IPS DF 6.9 (cell line): ENCODE measurements at regions not wholly inside any gene's neighbourhood (a gene's known extent, or its start where the extent isn't known, plus 50 kb on each side); places are given as distances from the start of the nearest gene placed in this dataset.
"Not testable (repeated sequence)": the region's sequence is repeated elsewhere in the genome, so short reads cannot be mapped to it uniquely, and the experiment has no call there.

Experiments
- DNase-seq: peaks from one replicate; pipeline ENCODE4 v3.0.0-alpha.2; 2013; ENCODE audit warnings: low read depth, low spot score
- H3K27ac ChIP-seq: one replicate; pipeline ENCODE4 v1.5.1; 2013; ENCODE audit warnings: low read length, control low read depth
- H3K27me3 ChIP-seq: 2 replicates; pipeline ENCODE4 v1.6.1; 2013; ENCODE audit warnings: mild to moderate bottlenecking, low read length; ENCODE audit not compliant: control insufficient read depth, insufficient read depth
- H3K36me3 ChIP-seq: 2 replicates; pipeline ENCODE4 v1.6.1; 2013; ENCODE audit warnings: low read length; ENCODE audit not compliant: control insufficient read depth, insufficient read depth
- H3K4me1 ChIP-seq: 2 replicates; pipeline ENCODE4 v1.6.1; 2013; ENCODE audit warnings: low read length; ENCODE audit not compliant: control insufficient read depth, insufficient read depth
- H3K4me3 ChIP-seq: 2 replicates; pipeline ENCODE4 v1.5.1; 2013; ENCODE audit warnings: mild to moderate bottlenecking, low read length
- H3K9me3 ChIP-seq: 2 replicates; pipeline ENCODE4 v1.6.1; 2013; ENCODE audit warnings: low read length, inconsistent platforms; ENCODE audit not compliant: control insufficient read depth, insufficient read depth
- WGBS: extraction: QIAGEN DNeasy Blood & Tissue Kit; methylation state at CpG from one replicate; pipeline ENCODE4 v1.1.7; 2013; ENCODE audit warnings: mixed read lengths, missing lambda C conversion rate; ENCODE audit not compliant: insufficient read length, insufficient coverage; 5-methylcytosine and 5-hydroxymethylcytosine counted together

GRCh38 chr13:111678120-111678882 is 357.9 kb downstream of the TEX29 start:
- DNase-seq, H3K9me3 ChIP-seq, H3K36me3 ChIP-seq, H3K4me3 ChIP-seq, H3K4me1 ChIP-seq, H3K27me3 ChIP-seq, H3K27ac ChIP-seq: not testable (repeated sequence)
- no CpG with 5 or more reads among the region's 33 CpGs for WGBS

DNA sequence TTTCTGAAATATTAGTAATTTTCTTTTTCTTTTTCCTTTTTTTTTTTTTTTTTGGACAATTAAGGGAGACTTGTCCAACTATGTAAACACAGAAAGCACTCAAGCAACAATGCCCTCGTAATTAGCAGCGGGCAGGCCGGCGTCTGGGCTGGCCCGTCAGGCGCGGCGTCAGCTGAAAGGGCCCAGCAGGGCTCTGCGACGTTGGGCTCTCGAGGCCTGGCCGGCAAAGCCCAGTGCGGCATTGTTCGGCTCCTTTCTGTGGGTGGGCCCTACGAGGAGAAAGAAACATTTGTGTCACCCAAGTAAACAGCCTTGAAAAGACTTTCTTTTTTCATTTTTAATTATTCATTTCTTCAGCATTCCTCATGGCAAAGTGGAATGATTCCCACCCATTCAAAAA is 359.2 kb downstream of the TEX29 start:
- H3K36me3 ChIP-seq, H3K27me3 ChIP-seq, H3K4me1 ChIP-seq, H3K9me3 ChIP-seq, H3K4me3 ChIP-seq, DNase-seq, H3K27ac ChIP-seq: not testable (repeated sequence)
- no CpG with 5 or more reads among the region's 15 CpGs for WGBS

GRCh38 chr13:111680100-111680499 is 359.7 kb downstream of the TEX29 start:
- not testable (repeated sequence) for H3K4me3 ChIP-seq, H3K36me3 ChIP-seq, DNase-seq, H3K4me1 ChIP-seq, H3K27ac ChIP-seq, H3K27me3 ChIP-seq, H3K9me3 ChIP-seq
- no CpG with 5 or more reads among the region's 13 CpGs for WGBS

GRCh38 chr13:111692028-111692427 is 371.6 kb downstream of the TEX29 start:
- H3K27me3 ChIP-seq, H3K9me3 ChIP-seq, DNase-seq, H3K27ac ChIP-seq, H3K4me1 ChIP-seq, H3K4me3 ChIP-seq, H3K36me3 ChIP-seq: not testable (repeated sequence)
- no CpG with 5 or more reads among the region's 2 CpGs for WGBS

DNA sequence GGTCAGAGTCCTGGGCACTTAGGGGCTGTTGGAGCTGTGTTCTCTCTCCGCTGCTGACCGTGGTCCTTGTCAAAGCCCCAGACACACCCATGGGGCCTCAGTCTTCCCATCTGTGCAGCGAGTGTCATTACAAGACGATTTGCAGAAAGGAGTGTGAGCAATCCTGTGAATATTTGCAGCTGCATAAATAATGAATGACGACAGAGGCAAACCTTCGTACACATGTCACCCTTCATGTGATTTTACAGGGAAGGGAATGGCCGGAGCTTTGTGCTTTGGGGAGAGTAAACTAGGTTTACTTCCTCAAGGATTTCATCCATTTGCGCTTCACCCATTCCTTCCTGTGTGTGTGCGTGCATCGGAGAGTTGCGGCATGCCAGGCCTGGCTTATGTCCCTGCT is 370.8 kb upstream of the SOX1 start:
- H3K4me3 ChIP-seq, H3K27ac ChIP-seq, H3K4me1 ChIP-seq, H3K27me3 ChIP-seq, DNase-seq, H3K36me3 ChIP-seq, H3K9me3 ChIP-seq: not testable (repeated sequence)
- WGBS: no CpG with 5 or more reads among the region's 11 CpGs

DNA sequence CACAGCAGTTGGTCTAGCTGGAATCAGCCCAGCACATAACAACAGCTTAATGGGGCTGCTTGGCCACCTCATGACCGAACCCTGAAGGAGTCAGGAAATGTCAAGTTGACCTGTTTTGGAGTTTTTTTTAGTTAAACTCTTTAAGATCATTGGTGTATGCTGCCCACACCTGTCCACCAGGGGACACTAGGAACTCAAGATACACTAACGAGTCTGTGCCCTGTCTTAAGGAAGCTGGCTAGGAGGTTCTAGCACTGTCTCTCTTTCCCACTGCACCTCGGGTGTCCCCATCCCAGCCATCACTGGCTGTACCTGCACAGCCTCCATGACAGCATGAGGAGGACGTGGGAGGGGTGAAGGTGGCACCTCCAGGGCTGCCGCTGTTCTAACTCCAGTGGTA is 364.9 kb upstream of the SOX1 start:
- H3K27ac ChIP-seq, H3K4me1 ChIP-seq, H3K9me3 ChIP-seq, DNase-seq, H3K27me3 ChIP-seq, H3K4me3 ChIP-seq, H3K36me3 ChIP-seq: not testable (repeated sequence)
- WGBS: no CpG with 5 or more reads among the region's 5 CpGs
